ENCODE measurements at regions not wholly inside any gene's neighbourhood (a gene's known extent, or its start where the extent isn't known, plus 50 kb on each side); places are given as distances from the start of the nearest gene placed in this dataset.

GRCh38 chrX:97846228-97846627 is 962.5 kb downstream of the RPA4 start:
- no peak for DNase-seq (ENCODE audit: low spot score)
- in situ Hi-C loops (cut with MboI; ENCODE audit: low pct_unique_long_range_greater_than_20kb, low sequenced_read_pairs, unreplicated experiment), result no loop called here
- no peak for TF ChIP-seq CTCF (IDR thresholded peaks at IDR 0.05; ENCODE audit: extremely low read depth, insufficient read depth, missing control alignments)

DNA sequence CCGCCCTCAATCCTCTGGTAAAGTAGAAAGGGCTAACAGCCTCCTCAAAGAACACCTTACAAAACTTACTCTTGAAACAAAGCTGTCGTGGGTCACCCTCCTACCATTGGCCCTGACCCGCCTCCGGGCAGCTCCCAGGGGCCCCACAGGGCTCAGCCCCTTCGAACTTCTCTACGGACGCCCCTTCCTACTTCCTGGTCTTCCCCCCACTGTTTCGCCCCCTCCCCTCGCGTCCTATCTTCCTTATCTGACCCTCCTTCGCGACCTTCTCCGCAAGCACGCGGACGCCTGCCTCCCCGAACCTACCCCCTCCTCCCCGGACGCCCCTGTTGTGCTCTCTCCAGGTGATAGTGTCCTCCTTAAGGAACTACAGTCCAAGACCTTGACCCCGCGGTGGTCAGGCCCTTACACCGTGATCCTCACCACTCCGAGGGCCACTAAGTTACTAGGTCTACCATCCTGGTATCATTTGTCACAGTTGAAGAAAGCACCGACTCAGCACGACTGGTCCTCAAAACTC is 963.1 kb downstream of the RPA4 start:
- no peak for TF ChIP-seq CTCF (IDR thresholded peaks at IDR 0.05; ENCODE audit: extremely low read depth, insufficient read depth, missing control alignments)
- no peak for DNase-seq (ENCODE audit: low spot score)
- in situ Hi-C loops (cut with MboI; ENCODE audit: low pct_unique_long_range_greater_than_20kb, low sequenced_read_pairs, unreplicated experiment), result no loop called here

GRCh38 chrX:97847885-97848679 is 964.4 kb downstream of the RPA4 start:
- no peak for TF ChIP-seq CTCF (IDR thresholded peaks at IDR 0.05; ENCODE audit: extremely low read depth, insufficient read depth, missing control alignments)

DNA sequence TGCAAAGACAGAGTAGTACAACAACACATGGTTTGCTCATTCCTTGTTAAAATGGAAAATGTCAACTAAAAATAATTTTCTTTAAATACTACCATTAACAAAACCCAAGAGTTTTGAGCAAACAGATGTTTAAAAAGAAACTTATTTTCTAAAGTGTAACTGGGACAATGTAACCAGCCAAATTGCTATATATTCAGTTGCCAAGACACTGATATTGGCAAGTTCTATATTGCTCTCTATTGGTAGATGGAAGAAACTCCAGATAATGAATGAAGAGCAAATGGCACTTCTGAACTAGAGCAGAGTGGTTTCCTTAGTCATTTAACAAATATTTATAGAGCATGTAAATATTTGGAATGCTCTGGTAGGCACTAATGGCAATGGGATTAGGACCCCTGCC is 966.2 kb downstream of the RPA4 start:
- DNase-seq (ENCODE audit: low spot score), result no peak
- no peak for TF ChIP-seq CTCF (IDR thresholded peaks at IDR 0.05; ENCODE audit: extremely low read depth, insufficient read depth, missing control alignments)
- in situ Hi-C loops (cut with MboI; ENCODE audit: low pct_unique_long_range_greater_than_20kb, low sequenced_read_pairs, unreplicated experiment), result no loop called here

More at GRCh38 chrX:97847885-97848679, 964.4 kb downstream of the RPA4 start:
- DNase-seq (ENCODE audit: low spot score), result no peak
- in situ Hi-C loops (cut with MboI; ENCODE audit: low pct_unique_long_range_greater_than_20kb, low sequenced_read_pairs, unreplicated experiment), result no loop called here

DNA sequence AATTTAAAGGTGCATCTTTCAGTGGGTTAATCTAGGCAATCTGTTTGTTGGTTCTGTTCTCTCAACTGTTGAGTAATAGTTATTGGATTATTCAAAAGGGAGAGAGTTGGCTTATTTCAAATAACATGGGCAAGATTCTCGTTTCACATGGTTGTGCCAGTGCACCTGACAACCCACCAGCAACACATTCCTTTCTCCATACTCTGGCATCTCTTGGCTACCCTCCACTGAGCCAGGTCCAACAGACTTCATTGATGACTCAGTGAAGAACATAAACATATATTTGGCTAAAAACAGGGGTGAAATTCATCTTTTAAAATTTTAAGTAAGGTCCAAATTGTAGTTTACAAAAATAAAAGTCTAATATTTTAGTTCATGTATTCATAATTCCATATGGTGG is 967.2 kb downstream of the RPA4 start:
- no peak for TF ChIP-seq CTCF (IDR thresholded peaks at IDR 0.05; ENCODE audit: extremely low read depth, insufficient read depth, missing control alignments)
- in situ Hi-C loops (cut with MboI; ENCODE audit: low pct_unique_long_range_greater_than_20kb, low sequenced_read_pairs, unreplicated experiment), result no loop called here
- no peak for DNase-seq (ENCODE audit: low spot score)

DNA sequence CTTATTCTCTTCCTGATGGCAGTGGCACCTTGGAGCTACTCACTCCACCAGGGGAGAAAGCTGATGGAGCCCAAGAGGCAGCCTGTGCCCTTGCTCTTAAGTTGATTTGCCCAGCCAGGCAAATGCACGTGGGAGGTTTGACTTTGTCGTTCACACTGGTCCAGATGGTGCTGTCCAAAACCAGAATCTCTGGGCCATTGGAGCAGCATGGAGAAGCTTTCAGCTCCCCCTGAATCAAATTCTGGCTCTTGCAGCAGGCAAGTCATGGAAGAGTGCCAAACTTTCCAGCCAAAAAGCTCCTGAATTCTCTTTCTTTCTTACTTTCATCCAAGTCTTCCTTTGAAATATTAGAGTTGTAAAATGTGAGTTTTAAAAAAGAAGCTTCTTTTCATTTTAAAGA is 970.4 kb downstream of the RPA4 start:
- no peak for DNase-seq (ENCODE audit: low spot score)
- TF ChIP-seq CTCF (IDR thresholded peaks at IDR 0.05; ENCODE audit: extremely low read depth, insufficient read depth, missing control alignments), result no peak
- in situ Hi-C loops (cut with MboI; ENCODE audit: low pct_unique_long_range_greater_than_20kb, low sequenced_read_pairs, unreplicated experiment), result no loop called here
